GM23248 (cell line): ENCODE measurements at regions not wholly inside any gene's neighbourhood (a gene's known extent, or its start where the extent isn't known, plus 50 kb on each side); places are given as distances from the start of the nearest gene placed in this dataset.

ENCODE experiments used
- EZH2 ChIP-seq: fragments of 200-600 bp; sonication (generic); IDR thresholded peaks from 2 replicates; pipeline ENCODE4 v1.6.1; 2018; ENCODE audit warnings: antibody characterized with exemption, mild to moderate bottlenecking; ENCODE audit not compliant: insufficient read depth, poor library complexity, severe bottlenecking
- EZH2phosphoT487 ChIP-seq: fragments of 200-600 bp; sonication (generic); IDR thresholded peaks from 2 replicates; pipeline ENCODE4 v1.6.1; 2018; ENCODE audit warnings: antibody characterized with exemption, moderate library complexity, mild to moderate bottlenecking, low read depth; ENCODE audit not compliant: insufficient read depth

DNA sequence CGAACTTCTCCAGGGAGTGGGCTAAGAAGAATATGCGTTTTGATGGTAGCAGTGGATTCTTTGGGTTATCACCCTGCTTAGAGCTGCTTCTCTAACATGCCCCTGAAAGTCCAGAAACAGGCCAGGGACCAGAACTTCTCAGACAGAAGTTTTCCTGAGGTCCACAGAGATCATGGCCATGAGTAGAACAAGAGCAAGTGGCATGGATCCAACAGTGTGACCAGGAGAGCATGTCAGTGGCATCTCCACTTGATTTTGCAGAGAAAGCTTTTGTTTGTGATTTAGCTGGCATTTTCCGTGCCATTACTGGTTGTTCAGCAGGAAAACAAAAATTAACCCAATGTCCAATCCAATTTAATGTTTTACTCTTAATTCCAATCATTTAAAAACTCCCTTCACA lies 298.5 kb upstream of the CD180 start:
- no peak for TF ChIP-seq EZH2
- TF ChIP-seq EZH2phosphoT487: no peak
